GM23338 (cell line): ENCODE measurements at regions not wholly inside any gene's neighbourhood (a gene's known extent, or its start where the extent isn't known, plus 50 kb on each side); places are given as distances from the start of the nearest gene placed in this dataset.

Experiments used
- ETS1 ChIP-seq: IDR thresholded peaks from 2 replicates; pipeline ENCODE4 v1.6.1; 2016; ENCODE audit warnings: antibody characterized with exemption
- EZH2 ChIP-seq: fragments of 200-600 bp; sonication (generic); IDR thresholded peaks from one replicate; pipeline ENCODE4 v1.8.0; 2017; ENCODE audit warnings: antibody characterized with exemption, mild to moderate bottlenecking, low read depth; ENCODE audit not compliant: unreplicated experiment
- EZH2phosphoT487 ChIP-seq: fragments of 200-600 bp; sonication (generic); IDR thresholded peaks from one replicate; pipeline ENCODE4 v1.8.1; 2018; ENCODE audit warnings: antibody characterized with exemption; ENCODE audit not compliant: unreplicated experiment
- POLR2AphosphoS5 ChIP-seq: IDR thresholded peaks from 2 replicates; pipeline ENCODE4 v1.6.1; 2016; ENCODE audit warnings: antibody characterized with exemption, low read depth
- STAT1 ChIP-seq: IDR thresholded peaks from one replicate; pipeline ENCODE4 v1.6.1; 2016; ENCODE audit warnings: antibody characterized with exemption; ENCODE audit not compliant: unreplicated experiment
- ZNF114 ChIP-seq: fragments of 250-450 bp; sonication (Bioruptor Pico); IDR thresholded peaks from 2 replicates; pipeline ENCODE4 v1.5.0; 2020; ENCODE audit warnings: mild to moderate bottlenecking, moderate library complexity
- TF ChIP-seq, protein P1 (sequence below), 2 experiments: fragments of 200-600 bp in 1 of 2; sonication (generic) in 1 of 2; conservative IDR thresholded peaks; 2 replicates each; pipeline versions ENCODE4 v1.5.1 to v1.6.1; 2016 to 2017; ENCODE audit warnings: antibody characterized with exemption in 2 of 2, low read depth in 2 of 2, mild to moderate bottlenecking in 2 of 2, moderate library complexity in 1 of 2

DNA sequence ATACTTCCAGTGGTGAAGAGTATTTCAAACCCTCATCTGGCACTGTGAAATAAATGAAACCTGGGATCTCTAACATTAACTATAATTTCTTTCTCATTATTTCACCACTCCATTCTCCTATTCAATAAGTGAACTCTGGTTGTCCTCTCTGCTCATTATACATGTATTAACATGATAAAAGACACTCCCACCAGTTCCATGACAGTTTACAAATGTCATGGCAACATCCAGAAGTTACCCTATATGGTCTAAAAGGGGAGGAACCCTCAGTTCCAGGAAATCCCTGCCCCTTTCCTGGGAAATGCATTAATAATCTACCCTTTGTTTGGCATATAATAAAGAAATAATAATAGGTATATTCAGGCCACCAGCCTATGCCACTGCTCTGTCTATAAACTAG, 62.7 kb upstream of the BRINP3 start:
- TF ChIP-seq, protein P1, sequence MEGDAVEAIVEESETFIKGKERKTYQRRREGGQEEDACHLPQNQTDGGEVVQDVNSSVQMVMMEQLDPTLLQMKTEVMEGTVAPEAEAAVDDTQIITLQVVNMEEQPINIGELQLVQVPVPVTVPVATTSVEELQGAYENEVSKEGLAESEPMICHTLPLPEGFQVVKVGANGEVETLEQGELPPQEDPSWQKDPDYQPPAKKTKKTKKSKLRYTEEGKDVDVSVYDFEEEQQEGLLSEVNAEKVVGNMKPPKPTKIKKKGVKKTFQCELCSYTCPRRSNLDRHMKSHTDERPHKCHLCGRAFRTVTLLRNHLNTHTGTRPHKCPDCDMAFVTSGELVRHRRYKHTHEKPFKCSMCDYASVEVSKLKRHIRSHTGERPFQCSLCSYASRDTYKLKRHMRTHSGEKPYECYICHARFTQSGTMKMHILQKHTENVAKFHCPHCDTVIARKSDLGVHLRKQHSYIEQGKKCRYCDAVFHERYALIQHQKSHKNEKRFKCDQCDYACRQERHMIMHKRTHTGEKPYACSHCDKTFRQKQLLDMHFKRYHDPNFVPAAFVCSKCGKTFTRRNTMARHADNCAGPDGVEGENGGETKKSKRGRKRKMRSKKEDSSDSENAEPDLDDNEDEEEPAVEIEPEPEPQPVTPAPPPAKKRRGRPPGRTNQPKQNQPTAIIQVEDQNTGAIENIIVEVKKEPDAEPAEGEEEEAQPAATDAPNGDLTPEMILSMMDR (conservative IDR thresholded peaks at IDR 0.05; ENCODE audit: low read depth in 2 of 2), result no peak
- TF ChIP-seq POLR2AphosphoS5 (no peak), EZH2 (no peak), EZH2phosphoT487 (no peak), ETS1 (no peak), STAT1 (no peak), ZNF114 (no peak)
